Loucy (cell line): ENCODE measurements at regions not wholly inside any gene's neighbourhood (a gene's known extent, or its start where the extent isn't known, plus 50 kb on each side); places are given as distances from the start of the nearest gene placed in this dataset.
A peak's percentile ranks its signal among the peaks of the same experiment; 100 is the strongest.

ENCODE experiments used
- H2AFZ ChIP-seq: fragments of 200-600 bp; sonication (generic); 2 replicates; pipeline ENCODE4 v1.6.0; 2016; ENCODE audit warnings: antibody characterized with exemption, mild to moderate bottlenecking, low read length, moderate library complexity
- H3F3A ChIP-seq: fragments of 200-600 bp; 2 replicates; pipeline ENCODE4 v1.6.0; 2016; ENCODE audit warnings: antibody characterized with exemption, low read depth, mild to moderate bottlenecking
- H3K27me3 ChIP-seq: fragments of 200-600 bp; sonication (generic); 2 replicates; pipeline ENCODE4 v1.6.1; 2014; ENCODE audit warnings: low read length, mild to moderate bottlenecking; ENCODE audit not compliant: insufficient read depth, poor library complexity, severe bottlenecking
- H3K36me3 ChIP-seq: fragments of 200-600 bp; sonication (generic); 2 replicates; pipeline ENCODE4 v1.6.1; 2016; ENCODE audit warnings: low read length; ENCODE audit not compliant: insufficient read depth
- H3K4me1 ChIP-seq: fragments of 200-600 bp; sonication (generic); 2 replicates; pipeline ENCODE4 v1.5.1; 2014; ENCODE audit warnings: low read length, mild to moderate bottlenecking; ENCODE audit not compliant: insufficient read depth, poor library complexity, severe bottlenecking
- H3K4me2 ChIP-seq: fragments of 200-600 bp; sonication (generic); 2 replicates; pipeline ENCODE4 v1.6.0; 2014; ENCODE audit warnings: antibody characterized with exemption, low read length, low read depth, mild to moderate bottlenecking; ENCODE audit not compliant: poor library complexity, severe bottlenecking
- H3K4me3 ChIP-seq: fragments of 200-600 bp; sonication (generic); 2 replicates; pipeline ENCODE4 v1.5.1; 2014; ENCODE audit warnings: low read length, mild to moderate bottlenecking, mixed read lengths; ENCODE audit not compliant: poor library complexity, severe bottlenecking
- H3K79me2 ChIP-seq: fragments of 200-600 bp; sonication (generic); 2 replicates; pipeline ENCODE4 v1.6.1; 2014; ENCODE audit warnings: low read length; ENCODE audit not compliant: insufficient read depth
- H3K9ac ChIP-seq: fragments of 200-600 bp; sonication (generic); 2 replicates; pipeline ENCODE4 v1.6.0; 2014; ENCODE audit warnings: mild to moderate bottlenecking, low read depth, low read length, moderate library complexity; ENCODE audit not compliant: poor library complexity, severe bottlenecking
- H3K9me2 ChIP-seq: fragments of 200-600 bp; sonication (generic); replicated peaks from 2 replicates; pipeline ENCODE4 v1.6.1; 2016; ENCODE audit warnings: low read depth, low read length, mixed read lengths
- H3K9me3 ChIP-seq: fragments of 200-600 bp; sonication (generic); 2 replicates; pipeline ENCODE4 v1.6.1; 2014; ENCODE audit warnings: mild to moderate bottlenecking, antibody characterized with exemption, low read length, low read depth; ENCODE audit not compliant: insufficient read depth
- H4K20me1 ChIP-seq: fragments of 200-600 bp; sonication (generic); 2 replicates; pipeline ENCODE4 v1.6.0; 2014; ENCODE audit warnings: antibody characterized with exemption, low read length, mild to moderate bottlenecking; ENCODE audit not compliant: insufficient read depth, poor library complexity, severe bottlenecking
- CTCF ChIP-seq: fragments of 200-600 bp; sonication (generic); conservative IDR thresholded peaks from 2 replicates; pipeline ENCODE4 v1.5.1; 2014; ENCODE audit warnings: mild to moderate bottlenecking, antibody characterized with exemption, low read length
- EZH2phosphoT487 ChIP-seq: fragments of 200-600 bp; IDR thresholded peaks from 2 replicates; pipeline ENCODE4 v1.6.1; 2018; ENCODE audit warnings: antibody characterized with exemption, mild to moderate bottlenecking, moderate library complexity, borderline replicate concordance

DNA sequence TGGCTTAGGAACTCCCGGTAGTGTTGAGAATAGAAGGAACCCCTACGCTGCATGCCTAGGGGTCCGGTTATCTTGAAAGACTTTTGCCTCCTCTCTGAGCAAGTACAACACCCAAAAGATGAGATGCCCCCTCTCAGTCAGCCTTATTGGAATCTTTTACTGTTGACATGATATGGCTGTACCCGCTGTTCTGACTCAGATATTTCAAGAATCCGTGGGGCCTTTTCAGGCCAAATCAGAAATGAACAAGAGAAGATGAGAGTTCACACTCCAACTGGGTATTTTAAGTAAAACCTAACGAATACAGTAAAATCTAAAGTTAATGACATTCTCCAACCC lies 164.2 kb downstream of the PPIAL4G start:
- Histone ChIP-seq H3K4me1 (peaks cover 10% of the 10 kb centered on the region), H3F3A (no peaks in the 10 kb centered on the region), H3K79me2 (no peaks in the 10 kb centered on the region), H3K9me3 (no peaks in the 10 kb centered on the region), H3K36me3 (no peaks in the 10 kb centered on the region), H3K4me3 (peak overlapping the region; percentile 78), H3K27me3 (peaks cover 28% of the 10 kb centered on the region), H3K9me2 (no peaks in the 10 kb centered on the region), H4K20me1 (no peaks in the 10 kb centered on the region), H3K4me2 (peak overlapping the region; percentile 98), H2AFZ (peak overlapping the region; percentile 99; the same call in 1 of the 2 replicates), H3K9ac (no peak overlapping the region)
- no peak for TF ChIP-seq CTCF
- TF ChIP-seq EZH2phosphoT487, result no peak

GRCh38 chr1:148318123-148318903 lies 164.8 kb downstream of the PPIAL4G start:
- peak overlapping the region; percentile 99 for H2AFZ ChIP-seq

DNA sequence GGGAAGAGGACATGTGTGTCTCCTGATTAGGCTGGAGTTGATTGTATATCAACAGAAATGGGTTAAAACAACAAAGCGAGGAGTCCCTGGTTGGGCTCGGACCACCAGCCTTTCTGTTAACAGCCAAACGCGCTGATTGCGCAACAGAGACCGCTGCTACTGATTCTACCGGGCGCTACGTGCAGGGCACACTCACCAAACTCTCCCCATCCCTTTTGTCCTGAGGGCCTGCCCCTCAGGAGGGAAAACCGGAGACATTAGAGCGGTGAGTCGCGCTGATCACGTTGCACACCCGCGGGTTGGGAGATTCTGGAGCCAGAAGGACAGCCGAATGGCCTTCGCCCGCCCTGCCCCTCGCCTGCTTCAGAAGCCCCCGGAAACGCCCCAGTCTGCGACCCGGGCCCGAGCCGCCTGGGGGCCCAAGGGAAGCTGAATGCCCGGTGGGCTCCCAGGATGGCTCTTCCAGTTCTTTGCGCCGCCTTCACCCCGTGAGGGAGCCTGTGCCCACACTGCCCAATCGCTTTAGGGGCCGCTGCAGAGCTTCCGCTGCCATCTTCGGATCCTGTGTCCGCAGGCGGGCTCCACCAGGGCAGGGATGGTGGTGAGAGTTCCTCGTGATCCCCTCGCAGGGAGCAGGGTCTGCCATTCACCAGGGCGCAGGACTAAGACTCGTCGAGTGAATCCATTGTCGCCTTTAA lies 165.4 kb upstream of the NBPF11 start:
- TF ChIP-seq EZH2phosphoT487 (no peak), CTCF (no peak)
- H3K4me3 ChIP-seq, result no peak overlapping the region

More at GRCh38 chr1:148318123-148318903, 164.8 kb downstream of the PPIAL4G start:
- 0 out of 2 replicates have a peak, but pooled peaks have one; percentile 8 for TF ChIP-seq CTCF
- TF ChIP-seq EZH2phosphoT487, result no peak
- H3K27me3 ChIP-seq, result peaks cover 28% of the 10 kb centered on the region
- H3K36me3 ChIP-seq, result no peaks in the 10 kb centered on the region
- peaks cover 10% of the 10 kb centered on the region for H3K4me1 ChIP-seq
- no peaks in the 10 kb centered on the region for H3K9me2 ChIP-seq
- no peaks in the 10 kb centered on the region for H4K20me1 ChIP-seq
- H3K4me2 ChIP-seq, result peak overlapping the region; percentile 98
- peak overlapping the region; percentile 60 for H3K9ac ChIP-seq
- no peaks in the 10 kb centered on the region for H3K9me3 ChIP-seq
- H3K79me2 ChIP-seq, result no peaks in the 10 kb centered on the region
- H3F3A ChIP-seq, result no peaks in the 10 kb centered on the region
- H3K4me3 ChIP-seq, result peak overlapping the region; percentile 78

More for the DNA sequence above, 165.4 kb upstream of the NBPF11 start:
- Histone ChIP-seq H3K4me2 (peak overlapping the region; percentile 98), H3K9me3 (no peaks in the 10 kb centered on the region), H3K79me2 (no peaks in the 10 kb centered on the region), H2AFZ (peak overlapping the region; percentile 99; the same call in 1 of the 2 replicates), H3F3A (no peaks in the 10 kb centered on the region), H3K9me2 (no peaks in the 10 kb centered on the region), H3K27me3 (peaks cover 28% of the 10 kb centered on the region), H3K4me1 (peaks cover 10% of the 10 kb centered on the region), H4K20me1 (no peaks in the 10 kb centered on the region), H3K9ac (no peak overlapping the region), H3K36me3 (no peaks in the 10 kb centered on the region)
